ENCODE measurements at regions not wholly inside any gene's neighbourhood (a gene's known extent, or its start where the extent isn't known, plus 50 kb on each side); places are given as distances from the start of the nearest gene placed in this dataset.

DNA sequence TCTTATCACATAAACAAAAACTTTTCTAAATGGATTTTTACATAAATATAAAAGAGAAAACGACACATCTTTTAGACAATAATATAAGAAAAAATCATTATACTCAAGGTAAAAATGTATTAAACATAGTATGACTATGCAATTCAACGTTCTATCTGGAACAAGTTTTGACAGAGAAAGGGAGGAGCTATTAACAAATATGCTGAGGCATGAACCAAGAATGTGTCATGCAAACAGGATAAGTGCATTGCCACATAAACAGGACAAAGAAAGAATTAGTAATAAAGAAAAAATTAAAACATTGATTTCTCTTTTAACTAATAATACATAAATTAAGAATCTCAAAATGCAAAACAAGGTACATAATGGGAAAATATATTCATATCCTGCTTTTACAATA, 1353.4 kb upstream of the GJE1 start:
- whole genome bisulfite sequencing = 57% methylated on average over 2 of the region's 2 CpGs

DNA sequence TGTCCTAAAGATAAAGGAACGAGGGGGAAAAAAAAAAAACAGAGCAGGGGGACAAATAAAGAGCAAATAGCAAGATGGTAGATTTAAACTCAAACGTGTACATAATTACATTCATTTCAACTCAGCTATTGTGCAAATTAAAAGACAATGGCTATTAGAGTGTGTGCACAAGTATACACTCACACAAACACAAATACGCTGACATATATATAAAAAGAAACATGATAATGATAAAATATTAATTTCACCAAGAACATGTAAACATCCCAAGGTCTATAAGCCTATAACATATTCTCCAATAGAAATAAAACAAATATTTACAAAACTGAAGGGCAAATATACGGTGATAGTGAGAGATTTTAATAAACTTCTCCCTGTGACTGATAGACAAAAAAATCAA, 1354.9 kb upstream of the GJE1 start:
- Histone ChIP-seq H3K4me3 (no peak overlapping the region), H3K27me3 (no peaks in the 10 kb centered on the region), H3K27ac (no peak overlapping the region), H3K9me3 (no peaks in the 10 kb centered on the region), H3K4me1 (peaks cover 6% of the 10 kb centered on the region), H3K36me3 (no peaks in the 10 kb centered on the region)
- 89% methylated on average over 4 of the region's 4 CpGs for WGBS
- no peak for DNase-seq (ENCODE audit: low spot score in 2 of 2)
- TF ChIP-seq, protein P1, sequence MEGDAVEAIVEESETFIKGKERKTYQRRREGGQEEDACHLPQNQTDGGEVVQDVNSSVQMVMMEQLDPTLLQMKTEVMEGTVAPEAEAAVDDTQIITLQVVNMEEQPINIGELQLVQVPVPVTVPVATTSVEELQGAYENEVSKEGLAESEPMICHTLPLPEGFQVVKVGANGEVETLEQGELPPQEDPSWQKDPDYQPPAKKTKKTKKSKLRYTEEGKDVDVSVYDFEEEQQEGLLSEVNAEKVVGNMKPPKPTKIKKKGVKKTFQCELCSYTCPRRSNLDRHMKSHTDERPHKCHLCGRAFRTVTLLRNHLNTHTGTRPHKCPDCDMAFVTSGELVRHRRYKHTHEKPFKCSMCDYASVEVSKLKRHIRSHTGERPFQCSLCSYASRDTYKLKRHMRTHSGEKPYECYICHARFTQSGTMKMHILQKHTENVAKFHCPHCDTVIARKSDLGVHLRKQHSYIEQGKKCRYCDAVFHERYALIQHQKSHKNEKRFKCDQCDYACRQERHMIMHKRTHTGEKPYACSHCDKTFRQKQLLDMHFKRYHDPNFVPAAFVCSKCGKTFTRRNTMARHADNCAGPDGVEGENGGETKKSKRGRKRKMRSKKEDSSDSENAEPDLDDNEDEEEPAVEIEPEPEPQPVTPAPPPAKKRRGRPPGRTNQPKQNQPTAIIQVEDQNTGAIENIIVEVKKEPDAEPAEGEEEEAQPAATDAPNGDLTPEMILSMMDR (IDR thresholded peaks at IDR 0.05) = no peak
- no peak for TF ChIP-seq POLR2A (IDR thresholded peaks at IDR 0.05)
- TF ChIP-seq POLR2AphosphoS5 (IDR thresholded peaks at IDR 0.05) = no peak
- TF ChIP-seq EP300 (IDR thresholded peaks at IDR 0.05) = no peak

More for the DNA sequence above, 1353.4 kb upstream of the GJE1 start:
- Histone ChIP-seq H3K36me3 (no peaks in the 10 kb centered on the region), H3K4me1 (peaks cover 3% of the 10 kb centered on the region), H3K27me3 (no peaks in the 10 kb centered on the region), H3K4me3 (no peak overlapping the region), H3K9me3 (no peaks in the 10 kb centered on the region), H3K27ac (no peak overlapping the region)
- TF ChIP-seq POLR2AphosphoS5 (IDR thresholded peaks at IDR 0.05) = no peak
- TF ChIP-seq, protein P1 (IDR thresholded peaks at IDR 0.05) = no peak
- no peak for TF ChIP-seq EP300 (IDR thresholded peaks at IDR 0.05)
- no peak for TF ChIP-seq POLR2A (IDR thresholded peaks at IDR 0.05)
- no peak for DNase-seq (ENCODE audit: low spot score in 2 of 2)

DNA sequence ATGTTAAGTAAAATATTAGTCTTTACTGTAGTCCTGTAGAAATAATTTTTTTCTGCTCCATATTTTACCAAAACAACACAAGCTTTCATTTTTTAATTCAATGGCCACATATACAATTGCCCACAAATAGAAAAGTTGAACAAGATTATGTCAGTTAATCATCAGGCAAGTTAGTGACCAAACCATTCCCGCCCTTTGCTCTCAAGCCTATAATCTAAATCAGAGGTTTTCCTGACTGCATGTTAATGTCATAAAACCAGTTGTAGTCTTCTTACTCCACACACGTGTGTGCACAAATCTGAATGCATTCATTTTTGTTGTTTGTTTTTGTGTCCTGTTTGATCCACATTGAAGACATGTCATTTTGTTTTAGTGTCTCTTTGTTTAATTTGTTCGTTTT, 1357.7 kb upstream of the GJE1 start:
- WGBS = 71% methylated on average over 3 of the region's 3 CpGs
- Histone ChIP-seq H3K4me1 (peaks cover 6% of the 10 kb centered on the region), H3K36me3 (no peaks in the 10 kb centered on the region), H3K9me3 (no peaks in the 10 kb centered on the region), H3K4me3 (no peak overlapping the region), H3K27ac (no peak overlapping the region), H3K27me3 (no peaks in the 10 kb centered on the region)
- DNase-seq (ENCODE audit: low spot score in 2 of 2) = no peak
- TF ChIP-seq, protein P1 (IDR thresholded peaks at IDR 0.05) = no peak
- TF ChIP-seq POLR2A (IDR thresholded peaks at IDR 0.05) (no peak), POLR2AphosphoS5 (IDR thresholded peaks at IDR 0.05) (no peak), EP300 (IDR thresholded peaks at IDR 0.05) (no peak)

DNA sequence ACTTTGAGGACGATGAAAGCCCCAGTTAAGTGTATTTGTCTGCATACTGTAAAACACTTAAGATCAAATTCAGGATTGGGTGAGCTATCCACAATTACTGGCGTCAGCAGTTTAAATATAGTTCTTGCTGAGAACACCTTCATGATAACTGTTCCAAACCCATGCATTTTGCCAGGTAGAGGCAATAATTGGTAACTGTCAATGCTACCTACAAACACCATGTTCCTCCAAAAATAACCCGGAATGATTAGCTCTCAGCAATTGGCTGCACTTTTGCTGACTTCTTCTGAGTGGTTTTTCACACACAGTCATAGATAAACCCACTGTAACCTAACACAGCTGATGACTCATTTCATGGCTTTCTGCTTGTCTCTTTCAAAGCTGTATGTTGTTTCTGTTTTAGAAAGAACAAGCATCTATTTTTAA, 1358.6 kb upstream of the GJE1 start:
- DNase-seq (ENCODE audit: low spot score in 2 of 2) = no peak
- 37% methylated on average over 3 of the region's 3 CpGs for WGBS

DNA sequence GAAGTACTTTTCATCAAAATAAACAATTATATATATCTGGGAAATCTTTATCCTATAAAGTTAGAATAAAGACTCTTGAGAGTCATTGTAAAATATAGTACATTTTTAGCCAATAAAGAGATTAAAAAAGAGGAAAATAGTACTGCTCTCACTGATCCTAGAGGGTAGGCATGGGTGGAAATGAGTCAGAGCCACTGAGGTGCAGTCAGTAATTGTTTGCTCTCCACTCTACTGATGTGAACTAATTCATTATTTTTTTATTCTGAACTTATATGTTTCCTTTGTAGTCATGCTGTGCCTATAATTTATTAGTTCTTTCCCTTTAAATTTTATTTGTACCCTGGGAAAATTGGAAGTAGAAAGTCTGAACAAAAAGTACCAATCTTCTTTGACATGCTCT, 1359.4 kb upstream of the GJE1 start:
- Histone ChIP-seq H3K4me1 (peaks cover 6% of the 10 kb centered on the region), H3K4me3 (no peak overlapping the region), H3K36me3 (no peaks in the 10 kb centered on the region), H3K27me3 (no peaks in the 10 kb centered on the region), H3K27ac (no peak overlapping the region), H3K9me3 (no peaks in the 10 kb centered on the region)
- DNase-seq (ENCODE audit: low spot score in 2 of 2) = no peak
- no peak for TF ChIP-seq EP300 (IDR thresholded peaks at IDR 0.05)
- TF ChIP-seq, protein P1 (IDR thresholded peaks at IDR 0.05) = no peak
- TF ChIP-seq POLR2AphosphoS5 (IDR thresholded peaks at IDR 0.05) = no peak
- TF ChIP-seq POLR2A (IDR thresholded peaks at IDR 0.05) = no peak

More for the DNA sequence above, 1358.6 kb upstream of the GJE1 start:
- Histone ChIP-seq H3K36me3 (no peaks in the 10 kb centered on the region), H3K27ac (no peak overlapping the region), H3K9me3 (no peaks in the 10 kb centered on the region), H3K27me3 (no peaks in the 10 kb centered on the region), H3K4me3 (no peak overlapping the region), H3K4me1 (peaks cover 6% of the 10 kb centered on the region)
- TF ChIP-seq, protein P1 (IDR thresholded peaks at IDR 0.05) = no peak
- TF ChIP-seq EP300 (IDR thresholded peaks at IDR 0.05) (no peak), POLR2A (IDR thresholded peaks at IDR 0.05) (no peak), POLR2AphosphoS5 (IDR thresholded peaks at IDR 0.05) (no peak)
